ENCODE measurements at regions not wholly inside any gene's neighbourhood (a gene's known extent, or its start where the extent isn't known, plus 50 kb on each side); places are given as distances from the start of the nearest gene placed in this dataset.

DNA sequence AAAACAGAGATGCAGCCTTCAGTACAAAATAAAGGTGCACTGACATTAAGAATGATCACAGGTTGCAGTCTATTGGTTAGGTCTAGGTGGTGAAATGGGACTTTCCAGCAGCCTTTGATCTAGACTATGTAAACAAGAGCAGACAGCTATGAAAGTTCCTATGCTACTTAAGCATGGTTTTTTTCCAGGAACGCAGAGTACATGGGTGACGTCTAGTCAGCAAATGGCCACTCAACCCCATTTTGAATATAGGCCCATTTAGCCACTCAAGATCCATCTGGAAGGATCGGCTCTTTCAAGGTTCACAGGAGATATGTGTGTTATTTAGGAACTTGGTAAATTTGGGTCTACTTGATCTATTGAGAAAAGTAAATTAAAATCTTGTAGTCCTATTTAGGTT, 1424.6 kb upstream of the LRRTM3 start:
- no peak overlapping the region for H3K27ac Mint-ChIP-seq
- peaks cover 3% of the 10 kb centered on the region for H3K9me3 Mint-ChIP-seq
- ChIA-PET POLR2A (no interaction called here), CTCF (no interaction called here)
- no peaks in the 10 kb centered on the region for H3K36me3 Mint-ChIP-seq (ENCODE audit: low read depth)
- H3K27me3 Mint-ChIP-seq = no peaks in the 10 kb centered on the region
- TF ChIP-seq, protein P1, sequence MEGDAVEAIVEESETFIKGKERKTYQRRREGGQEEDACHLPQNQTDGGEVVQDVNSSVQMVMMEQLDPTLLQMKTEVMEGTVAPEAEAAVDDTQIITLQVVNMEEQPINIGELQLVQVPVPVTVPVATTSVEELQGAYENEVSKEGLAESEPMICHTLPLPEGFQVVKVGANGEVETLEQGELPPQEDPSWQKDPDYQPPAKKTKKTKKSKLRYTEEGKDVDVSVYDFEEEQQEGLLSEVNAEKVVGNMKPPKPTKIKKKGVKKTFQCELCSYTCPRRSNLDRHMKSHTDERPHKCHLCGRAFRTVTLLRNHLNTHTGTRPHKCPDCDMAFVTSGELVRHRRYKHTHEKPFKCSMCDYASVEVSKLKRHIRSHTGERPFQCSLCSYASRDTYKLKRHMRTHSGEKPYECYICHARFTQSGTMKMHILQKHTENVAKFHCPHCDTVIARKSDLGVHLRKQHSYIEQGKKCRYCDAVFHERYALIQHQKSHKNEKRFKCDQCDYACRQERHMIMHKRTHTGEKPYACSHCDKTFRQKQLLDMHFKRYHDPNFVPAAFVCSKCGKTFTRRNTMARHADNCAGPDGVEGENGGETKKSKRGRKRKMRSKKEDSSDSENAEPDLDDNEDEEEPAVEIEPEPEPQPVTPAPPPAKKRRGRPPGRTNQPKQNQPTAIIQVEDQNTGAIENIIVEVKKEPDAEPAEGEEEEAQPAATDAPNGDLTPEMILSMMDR (IDR thresholded peaks at IDR 0.05) = no peak
- no peak overlapping the region for H3K4me3 Mint-ChIP-seq
- DNase-seq = no peak
- no peaks in the 10 kb centered on the region for H3K4me1 Mint-ChIP-seq
- no peak for ATAC-seq (ENCODE audit: low read depth)
- intact Hi-C loops (cut with micrococcal nuclease) = no loop called here

DNA sequence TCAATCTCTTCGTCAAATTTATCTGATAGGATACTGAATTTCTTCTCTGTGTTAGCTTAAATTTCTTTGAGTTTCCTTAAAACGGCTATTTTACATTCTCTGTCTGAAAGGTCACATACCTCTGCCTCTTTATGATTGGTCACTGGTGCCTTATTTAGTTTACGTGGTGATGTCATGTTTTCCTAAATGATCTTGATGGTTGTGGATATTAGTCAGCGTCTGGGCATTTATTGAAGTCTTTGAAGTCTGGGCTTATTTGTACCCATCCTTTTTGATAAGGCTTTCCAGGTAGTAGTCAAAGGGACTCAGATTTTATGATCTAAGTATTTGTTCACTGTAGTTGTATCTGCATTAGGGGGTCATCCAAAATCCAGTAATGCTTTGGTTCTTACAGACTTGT, 1407.5 kb upstream of the LRRTM3 start:
- DNase-seq = no peak
- ChIA-PET POLR2A (no interaction called here), CTCF (no interaction called here)
- H3K4me3 Mint-ChIP-seq = no peak overlapping the region
- no peaks in the 10 kb centered on the region for H3K9me3 Mint-ChIP-seq
- H3K27me3 Mint-ChIP-seq = no peaks in the 10 kb centered on the region
- intact Hi-C loops (cut with micrococcal nuclease) = no loop called here
- no peaks in the 10 kb centered on the region for H3K36me3 Mint-ChIP-seq (ENCODE audit: low read depth)
- ATAC-seq (ENCODE audit: low read depth) = no peak
- TF ChIP-seq, protein P1 (IDR thresholded peaks at IDR 0.05) = no peak
- no peak overlapping the region for H3K27ac Mint-ChIP-seq
- H3K4me1 Mint-ChIP-seq = no peaks in the 10 kb centered on the region

DNA sequence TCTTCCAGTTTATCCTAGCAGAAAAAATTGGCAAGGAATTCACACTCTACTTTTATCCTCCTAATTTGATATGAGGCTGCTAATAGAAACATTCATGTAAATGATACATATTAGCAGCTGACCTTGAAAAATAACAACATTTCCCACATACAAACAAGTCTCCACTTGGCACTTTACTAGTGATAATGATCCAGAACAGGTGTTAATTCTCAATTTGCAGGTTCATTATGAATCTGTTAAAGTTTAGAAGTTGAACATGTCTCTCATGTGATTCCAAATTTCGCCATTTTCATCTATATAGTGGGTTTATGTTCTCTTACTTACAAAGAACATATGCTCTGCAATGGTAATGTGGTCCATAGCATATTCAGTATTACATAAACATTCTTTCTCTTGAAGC, 1396.8 kb upstream of the LRRTM3 start:
- Mint-ChIP-seq H3K9me3 (peaks cover 2% of the 10 kb centered on the region), H3K27me3 (no peaks in the 10 kb centered on the region), H3K36me3 (ENCODE audit: low read depth) (no peaks in the 10 kb centered on the region), H3K4me1 (no peaks in the 10 kb centered on the region), H3K27ac (no peak overlapping the region), H3K4me3 (no peak overlapping the region)
- TF ChIP-seq, protein P1 (IDR thresholded peaks at IDR 0.05) = no peak
- POLR2A ChIA-PET = no interaction called here
- CTCF ChIA-PET = no interaction called here
- intact Hi-C loops (cut with micrococcal nuclease) = no loop called here
- ATAC-seq (ENCODE audit: low read depth) = no peak
- DNase-seq = no peak

DNA sequence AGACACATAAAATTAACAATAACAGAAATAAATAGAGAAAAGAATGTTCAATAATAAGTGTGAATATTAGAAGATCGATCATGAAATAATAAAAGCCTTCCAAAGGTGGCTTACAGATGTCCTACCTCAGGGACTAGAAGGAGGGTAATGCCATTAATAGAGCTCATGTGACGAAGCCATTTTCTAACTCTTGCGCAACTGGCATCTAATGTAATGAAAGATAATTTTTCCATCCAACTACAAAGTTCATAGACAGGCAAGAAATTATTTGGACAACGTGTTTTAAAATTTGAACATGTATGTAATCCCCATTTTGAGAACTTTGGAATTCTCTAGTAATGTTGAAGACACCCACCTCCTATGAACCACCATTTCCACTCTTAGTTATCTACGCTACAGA, 1394.3 kb upstream of the LRRTM3 start:
- no peak overlapping the region for H3K27ac Mint-ChIP-seq
- H3K36me3 Mint-ChIP-seq (ENCODE audit: low read depth) = no peaks in the 10 kb centered on the region
- no peak for DNase-seq
- peaks cover 2% of the 10 kb centered on the region for H3K9me3 Mint-ChIP-seq
- H3K27me3 Mint-ChIP-seq = no peaks in the 10 kb centered on the region
- ChIA-PET POLR2A (no interaction called here), CTCF (no interaction called here)
- no peaks in the 10 kb centered on the region for H3K4me1 Mint-ChIP-seq
- intact Hi-C loops (cut with micrococcal nuclease) = no loop called here
- ATAC-seq (ENCODE audit: low read depth) = no peak
- H3K4me3 Mint-ChIP-seq = no peak overlapping the region
- TF ChIP-seq, protein P1 (IDR thresholded peaks at IDR 0.05) = no peak

DNA sequence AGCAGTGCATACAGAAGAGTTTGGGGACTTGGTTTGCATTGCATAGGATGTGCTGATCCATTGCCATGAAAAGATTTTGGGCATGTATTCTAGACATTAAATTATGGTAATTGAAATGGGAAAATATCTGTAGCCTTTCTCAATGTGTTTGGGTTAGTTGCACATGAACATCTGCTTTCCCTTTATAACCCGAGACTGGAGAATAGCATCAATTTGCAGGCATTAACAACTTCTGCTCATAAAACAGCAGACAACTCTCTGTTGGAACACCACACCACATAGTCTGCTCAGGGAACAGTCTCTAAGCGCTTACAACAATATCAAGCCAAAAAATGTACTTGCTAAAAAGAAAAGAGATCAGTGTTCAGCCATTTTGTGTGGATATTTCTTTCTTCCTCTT, 1391.1 kb upstream of the LRRTM3 start:
- no peak for DNase-seq
- no peaks in the 10 kb centered on the region for H3K4me1 Mint-ChIP-seq
- no peaks in the 10 kb centered on the region for H3K27me3 Mint-ChIP-seq
- ATAC-seq (ENCODE audit: low read depth) = no peak
- ChIA-PET POLR2A (no interaction called here), CTCF (no interaction called here)
- intact Hi-C loops (cut with micrococcal nuclease) = no loop called here
- H3K27ac Mint-ChIP-seq = no peak overlapping the region
- H3K9me3 Mint-ChIP-seq = peaks cover 2% of the 10 kb centered on the region
- TF ChIP-seq, protein P1 (IDR thresholded peaks at IDR 0.05) = no peak
- no peaks in the 10 kb centered on the region for H3K36me3 Mint-ChIP-seq (ENCODE audit: low read depth)
- no peak overlapping the region for H3K4me3 Mint-ChIP-seq
